ENCODE measurements at regions not wholly inside any gene's neighbourhood (a gene's known extent, or its start where the extent isn't known, plus 50 kb on each side); places are given as distances from the start of the nearest gene placed in this dataset.

DNA sequence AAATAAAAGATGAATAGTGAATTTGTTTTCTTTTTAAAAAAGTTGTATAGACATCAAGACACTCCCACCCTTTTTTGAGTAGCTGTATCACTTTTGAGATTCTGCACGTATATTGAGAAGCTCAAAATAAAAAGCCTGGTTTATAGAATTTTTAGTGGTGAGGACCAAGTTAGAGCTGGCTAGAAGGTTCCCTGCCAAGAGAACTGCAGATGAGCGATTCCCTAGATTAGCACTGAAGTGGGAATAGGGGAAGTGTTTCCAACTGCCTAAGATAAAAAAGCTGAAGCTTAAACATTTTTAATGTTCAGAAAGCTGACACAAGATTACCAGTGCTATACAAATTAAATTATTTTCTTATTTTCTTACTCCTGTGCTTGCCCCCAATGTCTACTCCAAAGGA lies 135.7 kb upstream of the TMEM229A start:
- TF ChIP-seq CTCF (IDR thresholded peaks at IDR 0.05; ENCODE audit: insufficient read depth, low read length) = no peak
- no peak for TF ChIP-seq GABPA (IDR thresholded peaks at IDR 0.05; ENCODE audit: low read depth)
- no peak for TF ChIP-seq SPI1 (IDR thresholded peaks at IDR 0.05; ENCODE audit: borderline replicate concordance, low read depth)
- TF ChIP-seq POLR2AphosphoS5 (IDR thresholded peaks at IDR 0.05; ENCODE audit: low read depth) = no peak
- no peak for TF ChIP-seq REST (IDR thresholded peaks at IDR 0.05; ENCODE audit: insufficient replicate concordance, low read depth)

Data from HL-60 (cell line).